Caco-2 (cell line): ENCODE measurements at regions not wholly inside any gene's neighbourhood (a gene's known extent, or its start where the extent isn't known, plus 50 kb on each side); places are given as distances from the start of the nearest gene placed in this dataset.

Source experiments
- BruUV-seq: library from RNA; stranded (reverse); fragments of 400-500 nt; replicated peaks from 2 replicates; lab custom pipeline; 2021; lab: Mats Ljungman, UMichigan
- CTCF ChIA-PET: fragments of 300-600 bp; sonication (Branson Sonifier 250); formaldehyde crosslinking; loops from one replicate; lab custom pipeline; 2022; ENCODE audit warnings: antibody characterized with exemption; lab: Charles Lee
- POLR2A ChIA-PET: fragments of 300-600 bp; sonication (Branson Sonifier 250); formaldehyde crosslinking; loops from one replicate; lab custom pipeline; 2022; ENCODE audit warnings: antibody characterized with exemption; lab: Charles Lee
- DNase-seq, 2 experiments: peaks; one replicate each; pipeline versions ENCODE4 v3.0.0 to v3.0.0-alpha.2; 2020 to 2022
- H3K27me3 ChIP-seq: replicated peaks from 2 replicates; pipeline ENCODE4 v1.6.0; 2011; ENCODE audit warnings: low read length; ENCODE audit not compliant: control insufficient read depth, insufficient read depth
- H3K36me3 ChIP-seq: 2 replicates; pipeline ENCODE4 v1.5.1; 2011; ENCODE audit warnings: low read length; ENCODE audit not compliant: control insufficient read depth, insufficient read depth
- H3K4me1 ChIP-seq: fragments of 250-450 bp; sonication (Bioruptor Pico); 2 replicates; pipeline ENCODE4 v1.5.1; 2020; ENCODE audit warnings: mild to moderate bottlenecking
- H3K4me3 ChIP-seq: 2 replicates; pipeline ENCODE4 v1.5.1; 2011; ENCODE audit warnings: low read depth, mild to moderate bottlenecking, control low read depth, low read length
- H3K9me3 ChIP-seq: fragments of 250-450 bp; sonication (Bioruptor Pico); 2 replicates; pipeline ENCODE4 v1.5.1; 2020; ENCODE audit warnings: mild to moderate bottlenecking, moderate library complexity
- H3K27ac Mint-ChIP-seq: one replicate; pipeline ENCODE4 v1.8.0; 2022; ENCODE audit warnings: mixed read lengths; ENCODE audit not compliant: unreplicated experiment
- H3K27me3 Mint-ChIP-seq: one replicate; pipeline ENCODE4 v1.8.0; 2022; ENCODE audit warnings: mixed read lengths; ENCODE audit not compliant: insufficient read depth, unreplicated experiment
- H3K36me3 Mint-ChIP-seq: one replicate; pipeline ENCODE4 v1.8.0; 2022; ENCODE audit warnings: mild to moderate bottlenecking, mixed read lengths; ENCODE audit not compliant: insufficient read depth, unreplicated experiment
- H3K4me1 Mint-ChIP-seq: one replicate; pipeline ENCODE4 v1.8.0; 2022; ENCODE audit warnings: low read depth, mixed read lengths; ENCODE audit not compliant: unreplicated experiment
- H3K4me3 Mint-ChIP-seq: one replicate; pipeline ENCODE4 v1.8.0; 2022; ENCODE audit warnings: mild to moderate bottlenecking, moderate library complexity, mixed read lengths; ENCODE audit not compliant: unreplicated experiment
- H3K9me3 Mint-ChIP-seq: one replicate; pipeline ENCODE4 v1.8.0; 2022; ENCODE audit warnings: mixed read lengths; ENCODE audit not compliant: unreplicated experiment
- intact Hi-C: fragments of 100-400 bp; cut with micrococcal nuclease; formaldehyde crosslinking; loops from one replicate; pipeline ENCODE4 v1.10.0; 2022; ENCODE audit not compliant: unreplicated experiment
- TF ChIP-seq, protein P1 (sequence below), 2 experiments: fragments of 200-600 bp in 1 of 2; IDR thresholded peaks; 1 replicate in 1 of 2; 2 replicates in 1 of 2; pipeline versions ENCODE4 v1.5.1 to v1.8.0; 2011 to 2022; ENCODE audit warnings: antibody characterized with exemption in 1 of 2, control low read depth in 1 of 2, inconsistent platforms in 1 of 2, low read depth in 1 of 2, low read length in 1 of 2, mild to moderate bottlenecking in 1 of 2, moderate library complexity in 1 of 2; ENCODE audit not compliant: insufficient read depth in 1 of 2, severe bottlenecking in 1 of 2, unreplicated experiment in 1 of 2

DNA sequence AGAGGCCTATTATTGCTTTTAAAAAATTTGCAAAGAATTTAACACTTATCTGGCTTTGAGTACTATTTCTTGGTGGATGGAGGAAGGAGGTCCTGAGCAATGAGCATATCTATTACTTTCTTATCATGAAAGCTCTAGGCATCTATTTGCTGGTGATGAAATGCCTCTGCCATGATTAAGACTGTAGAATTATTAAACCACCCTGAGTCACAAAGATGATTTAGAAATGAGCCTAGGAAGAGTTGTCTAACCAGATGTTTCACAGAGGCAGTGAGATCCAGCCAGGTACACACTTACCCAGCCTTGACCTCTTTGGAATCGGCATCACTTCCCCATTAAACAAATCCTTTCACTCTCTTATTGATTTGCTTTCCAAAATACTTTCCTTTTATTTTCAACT lies 304.4 kb upstream of the KIF2A start:
- DNase-seq = no peak
- Mint-ChIP-seq H3K36me3 (no peaks in the 10 kb centered on the region), H3K9me3 (no peaks in the 10 kb centered on the region), H3K27ac (no peak overlapping the region), H3K4me1 (no peaks in the 10 kb centered on the region), H3K4me3 (no peak overlapping the region), H3K27me3 (peaks cover 20% of the 10 kb centered on the region)
- BruUV-seq = no TSS peak
- intact Hi-C loops = no loop called here
- Histone ChIP-seq H3K4me3 (no peak overlapping the region), H3K36me3 (no peaks in the 10 kb centered on the region), H3K4me1 (no peaks in the 10 kb centered on the region), H3K27me3 (no peaks in the 10 kb centered on the region), H3K9me3 (no peaks in the 10 kb centered on the region)
- CTCF ChIA-PET = no interaction called here
- POLR2A ChIA-PET = no interaction called here
- TF ChIP-seq, protein P1, sequence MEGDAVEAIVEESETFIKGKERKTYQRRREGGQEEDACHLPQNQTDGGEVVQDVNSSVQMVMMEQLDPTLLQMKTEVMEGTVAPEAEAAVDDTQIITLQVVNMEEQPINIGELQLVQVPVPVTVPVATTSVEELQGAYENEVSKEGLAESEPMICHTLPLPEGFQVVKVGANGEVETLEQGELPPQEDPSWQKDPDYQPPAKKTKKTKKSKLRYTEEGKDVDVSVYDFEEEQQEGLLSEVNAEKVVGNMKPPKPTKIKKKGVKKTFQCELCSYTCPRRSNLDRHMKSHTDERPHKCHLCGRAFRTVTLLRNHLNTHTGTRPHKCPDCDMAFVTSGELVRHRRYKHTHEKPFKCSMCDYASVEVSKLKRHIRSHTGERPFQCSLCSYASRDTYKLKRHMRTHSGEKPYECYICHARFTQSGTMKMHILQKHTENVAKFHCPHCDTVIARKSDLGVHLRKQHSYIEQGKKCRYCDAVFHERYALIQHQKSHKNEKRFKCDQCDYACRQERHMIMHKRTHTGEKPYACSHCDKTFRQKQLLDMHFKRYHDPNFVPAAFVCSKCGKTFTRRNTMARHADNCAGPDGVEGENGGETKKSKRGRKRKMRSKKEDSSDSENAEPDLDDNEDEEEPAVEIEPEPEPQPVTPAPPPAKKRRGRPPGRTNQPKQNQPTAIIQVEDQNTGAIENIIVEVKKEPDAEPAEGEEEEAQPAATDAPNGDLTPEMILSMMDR (IDR thresholded peaks at IDR 0.05; ENCODE audit: insufficient read depth in 1 of 2, low read depth in 1 of 2, low read length in 1 of 2, severe bottlenecking in 1 of 2, unreplicated experiment in 1 of 2) = no peak

DNA sequence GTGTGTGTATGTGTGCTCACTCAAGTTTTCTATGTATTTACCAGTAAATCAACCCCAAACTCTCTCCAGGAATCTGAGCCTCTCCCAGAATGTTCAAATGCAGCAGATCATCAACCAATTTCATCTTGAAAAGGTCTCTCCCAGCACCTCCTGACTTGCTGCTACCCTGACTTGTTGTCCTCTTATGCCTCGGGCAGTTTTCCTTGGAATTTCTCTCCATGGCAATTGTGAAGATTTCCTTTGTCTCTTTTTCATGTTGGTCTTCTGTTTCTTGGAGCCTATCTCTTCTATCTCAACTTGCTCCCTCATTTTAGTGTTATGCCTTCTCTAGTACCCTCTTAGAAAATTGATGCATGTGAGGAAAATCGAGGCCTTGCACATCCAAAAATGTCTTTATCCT lies 303.6 kb upstream of the KIF2A start:
- intact Hi-C loops = no loop called here
- no peak for DNase-seq
- Mint-ChIP-seq H3K4me1 (no peaks in the 10 kb centered on the region), H3K27me3 (peaks cover 24% of the 10 kb centered on the region), H3K9me3 (no peaks in the 10 kb centered on the region), H3K4me3 (no peak overlapping the region), H3K36me3 (no peaks in the 10 kb centered on the region), H3K27ac (no peak overlapping the region)
- no peaks in the 10 kb centered on the region for H3K36me3 ChIP-seq
- no TSS peak for BruUV-seq
- ChIA-PET POLR2A (no interaction called here), CTCF (no interaction called here)
- no peaks in the 10 kb centered on the region; the same call in 1 of the 2 replicates for H3K27me3 ChIP-seq
- no peaks in the 10 kb centered on the region for H3K4me1 ChIP-seq
- TF ChIP-seq, protein P1 (IDR thresholded peaks at IDR 0.05; ENCODE audit: insufficient read depth in 1 of 2, low read depth in 1 of 2, low read length in 1 of 2, severe bottlenecking in 1 of 2, unreplicated experiment in 1 of 2) = no peak
- no peak overlapping the region for H3K4me3 ChIP-seq
- no peaks in the 10 kb centered on the region for H3K9me3 ChIP-seq

DNA sequence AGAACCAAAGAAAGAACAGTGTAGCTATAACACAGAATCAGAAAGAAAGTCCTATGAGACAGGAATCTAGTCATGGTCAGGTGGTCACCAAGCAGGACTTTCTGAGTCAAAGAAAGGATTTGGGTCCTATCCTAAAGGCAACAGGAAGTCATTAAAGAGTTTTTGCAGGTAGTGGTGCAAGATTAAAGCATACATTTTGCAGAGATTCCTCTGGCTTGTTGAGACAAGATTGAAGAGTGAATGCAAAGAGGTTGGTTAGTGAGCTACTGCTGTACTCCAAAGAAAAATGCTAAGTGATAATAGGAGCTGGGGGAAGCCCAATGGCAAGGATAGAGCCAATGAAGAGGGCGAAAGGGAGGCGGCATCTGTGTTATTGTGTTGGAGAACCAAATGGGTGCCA lies 300.5 kb upstream of the KIF2A start:
- Mint-ChIP-seq H3K4me1 (no peaks in the 10 kb centered on the region), H3K27me3 (peaks cover 30% of the 10 kb centered on the region), H3K9me3 (no peaks in the 10 kb centered on the region), H3K36me3 (no peaks in the 10 kb centered on the region), H3K4me3 (no peak overlapping the region), H3K27ac (no peak overlapping the region)
- ChIA-PET CTCF (no interaction called here), POLR2A (no interaction called here)
- Histone ChIP-seq H3K4me3 (no peak overlapping the region), H3K4me1 (no peaks in the 10 kb centered on the region), H3K9me3 (no peaks in the 10 kb centered on the region), H3K27me3 (no peaks in the 10 kb centered on the region; the same call in 1 of the 2 replicates), H3K36me3 (no peaks in the 10 kb centered on the region)
- no TSS peak for BruUV-seq
- TF ChIP-seq, protein P1 (IDR thresholded peaks at IDR 0.05; ENCODE audit: insufficient read depth in 1 of 2, low read depth in 1 of 2, low read length in 1 of 2, severe bottlenecking in 1 of 2, unreplicated experiment in 1 of 2) = no peak
- intact Hi-C loops = no loop called here
- no peak for DNase-seq
